ENCODE measurements at regions not wholly inside any gene's neighbourhood (a gene's known extent, or its start where the extent isn't known, plus 50 kb on each side); places are given as distances from the start of the nearest gene placed in this dataset.
A peak's percentile ranks its signal among the peaks of the same experiment; 100 is the strongest.

DNA sequence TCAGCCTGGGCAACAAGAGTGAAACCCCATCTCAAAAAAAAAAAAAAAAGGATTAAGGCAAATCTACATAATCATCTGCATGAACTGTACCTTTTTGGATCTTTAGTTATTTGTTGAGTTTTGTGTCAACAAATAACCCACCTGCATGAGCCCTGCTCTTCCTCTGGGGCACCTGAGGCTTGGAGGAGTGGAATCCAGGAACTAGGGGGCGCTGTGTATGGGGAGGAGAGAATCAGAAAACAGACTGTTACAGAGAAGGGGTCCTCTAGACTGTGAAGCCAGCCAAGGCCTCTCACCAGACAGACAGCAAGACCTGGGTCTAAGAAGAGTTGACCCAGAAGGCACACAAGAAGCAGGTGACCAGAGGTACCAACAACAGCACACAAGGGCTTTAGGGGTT is 682.8 kb upstream of the NRP1 start:
- Histone ChIP-seq H3K4ac (ENCODE audit: low read depth, low read length) (no peak overlapping the region), H3K36me3 (ENCODE audit: control insufficient read depth in 1 of 2, insufficient read depth in 2 of 2, low read length in 2 of 2) (no peaks in the 10 kb centered on the region), H3K9me3 (ENCODE audit: insufficient read depth, low read depth, low read length) (no peaks in the 10 kb centered on the region), H3K14ac (ENCODE audit: low read length) (no peak overlapping the region), H4K12ac (ENCODE audit: low read depth, low read length) (no peak overlapping the region), H3K23ac (ENCODE audit: low read length) (no peak overlapping the region), H3K27ac (ENCODE audit: low read depth, low read length) (no peak overlapping the region), H3K4me3 (ENCODE audit: low read depth, low read length) (no peak overlapping the region), H2BK5ac (ENCODE audit: low read depth, low read length, poor library complexity) (no peak overlapping the region), H4K91ac (ENCODE audit: low read depth, low read length) (no peak overlapping the region), H3K9ac (ENCODE audit: low read length) (no peak overlapping the region), H2BK12ac (ENCODE audit: low read length) (no peak overlapping the region), H3K79me1 (ENCODE audit: low read length) (no peaks in the 10 kb centered on the region), H3K4me1 (ENCODE audit: control insufficient read depth in 1 of 2, insufficient read depth in 2 of 2, low read length in 2 of 2) (no peaks in the 10 kb centered on the region), H3K4me2 (ENCODE audit: low read length) (no peak overlapping the region), H3K27me3 (ENCODE audit: insufficient read depth, low read length) (no peaks in the 10 kb centered on the region), H4K8ac (ENCODE audit: low read depth, low read length) (no peak overlapping the region), H2AK5ac (ENCODE audit: low read length) (no peak overlapping the region), H3K79me2 (ENCODE audit: control insufficient read depth, insufficient read depth, low read length, poor library complexity) (no peaks in the 10 kb centered on the region), H2AFZ (ENCODE audit: insufficient read depth, low read length, poor library complexity) (no peak overlapping the region), H2BK120ac (ENCODE audit: insufficient read depth, low read length, poor library complexity) (no peak overlapping the region), H3K18ac (ENCODE audit: low read length) (no peak overlapping the region)
- no peak for DNase-seq
- WGBS (ENCODE audit: extremely low coverage, insufficient coverage, insufficient read length), result no CpG with 5 or more reads among the region's 1 CpG

- H3K9ac ChIP-seq (ENCODE audit: low read length), result no peak overlapping the region
- no peak overlapping the region for H4K8ac ChIP-seq (ENCODE audit: low read depth, low read length)
- H3K79me1 ChIP-seq (ENCODE audit: low read length), result no peaks in the 10 kb centered on the region
- H3K36me3 ChIP-seq (ENCODE audit: control insufficient read depth in 1 of 2, insufficient read depth in 2 of 2, low read length in 2 of 2), result no peaks in the 10 kb centered on the region
- H3K23ac ChIP-seq (ENCODE audit: low read length), result no peak overlapping the region
- no peak overlapping the region for H3K27ac ChIP-seq (ENCODE audit: low read depth, low read length)
- no peaks in the 10 kb centered on the region for H3K27me3 ChIP-seq (ENCODE audit: insufficient read depth, low read length)
- H4K91ac ChIP-seq (ENCODE audit: low read depth, low read length), result no peak overlapping the region
- no peaks in the 10 kb centered on the region for H3K9me3 ChIP-seq (ENCODE audit: insufficient read depth, low read depth, low read length)
- H3K79me2 ChIP-seq (ENCODE audit: control insufficient read depth, insufficient read depth, low read length, poor library complexity), result no peaks in the 10 kb centered on the region
- no peak overlapping the region for H2AFZ ChIP-seq (ENCODE audit: insufficient read depth, low read length, poor library complexity)
- no CpG with 5 or more reads among the region's 2 CpGs for WGBS (ENCODE audit: extremely low coverage, insufficient coverage, insufficient read length)
- no peak overlapping the region for H2BK5ac ChIP-seq (ENCODE audit: low read depth, low read length, poor library complexity)
- H2BK120ac ChIP-seq (ENCODE audit: insufficient read depth, low read length, poor library complexity), result no peak overlapping the region
- peak in 1 of 2 donors; percentile 42 for DNase-seq
- H3K4ac ChIP-seq (ENCODE audit: low read depth, low read length), result no peak overlapping the region
- H2AK5ac ChIP-seq (ENCODE audit: low read length), result no peak overlapping the region
- no peaks in the 10 kb centered on the region for H3K4me1 ChIP-seq (ENCODE audit: control insufficient read depth in 1 of 2, insufficient read depth in 2 of 2, low read length in 2 of 2)
- H3K4me2 ChIP-seq (ENCODE audit: low read length), result no peak overlapping the region
- no peak overlapping the region for H4K12ac ChIP-seq (ENCODE audit: low read depth, low read length)
- H3K14ac ChIP-seq (ENCODE audit: low read length), result no peak overlapping the region
- no peak overlapping the region for H3K4me3 ChIP-seq (ENCODE audit: low read depth, low read length)
- no peak overlapping the region for H2BK12ac ChIP-seq (ENCODE audit: low read length)
- no peak overlapping the region for H3K18ac ChIP-seq (ENCODE audit: low read length)
These were observed 682.1 kb upstream of the NRP1 start for GRCh38 chr10:34016576-34016975.

DNA sequence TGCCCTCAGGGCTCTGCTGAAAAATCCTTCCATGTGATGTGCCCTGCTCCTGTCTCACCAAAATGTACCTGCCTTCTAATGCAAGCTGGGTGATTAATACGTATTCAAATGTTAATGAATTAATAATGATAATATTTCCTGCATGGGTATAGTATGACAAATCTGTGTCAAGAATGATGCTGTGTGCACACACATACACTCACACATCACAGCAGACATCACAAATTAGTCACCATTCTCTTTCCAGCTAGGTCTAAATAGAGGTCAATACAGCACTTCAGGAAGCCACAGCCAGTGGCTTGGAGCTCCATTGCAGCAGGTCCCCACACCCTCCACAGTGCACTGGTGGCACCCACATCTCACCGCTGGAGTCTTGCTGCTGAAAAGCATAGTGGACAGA is 681.2 kb upstream of the NRP1 start:
- H3K4me1 ChIP-seq (ENCODE audit: control insufficient read depth in 1 of 2, insufficient read depth in 2 of 2, low read length in 2 of 2), result no peaks in the 10 kb centered on the region
- H3K4ac ChIP-seq (ENCODE audit: low read depth, low read length), result no peak overlapping the region

GRCh38 chr10:34013235-34013634 is 678.8 kb upstream of the NRP1 start:
- no peaks in the 10 kb centered on the region for H3K4me1 ChIP-seq (ENCODE audit: control insufficient read depth in 1 of 2, insufficient read depth in 2 of 2, low read length in 2 of 2)
- H2AK5ac ChIP-seq (ENCODE audit: low read length), result no peak overlapping the region
- no peak overlapping the region for H2BK120ac ChIP-seq (ENCODE audit: insufficient read depth, low read length, poor library complexity)
- H3K18ac ChIP-seq (ENCODE audit: low read length), result no peak overlapping the region
- H2BK5ac ChIP-seq (ENCODE audit: low read depth, low read length, poor library complexity), result no peak overlapping the region
- no peak overlapping the region for H4K12ac ChIP-seq (ENCODE audit: low read depth, low read length)
- no peak overlapping the region for H3K4me3 ChIP-seq (ENCODE audit: low read depth, low read length)
- no peak overlapping the region for H2AFZ ChIP-seq (ENCODE audit: insufficient read depth, low read length, poor library complexity)
- H3K14ac ChIP-seq (ENCODE audit: low read length), result no peak overlapping the region
- H3K36me3 ChIP-seq (ENCODE audit: control insufficient read depth in 1 of 2, insufficient read depth in 2 of 2, low read length in 2 of 2), result no peaks in the 10 kb centered on the region
- no peak overlapping the region for H2BK12ac ChIP-seq (ENCODE audit: low read length)
- no peak overlapping the region for H3K27ac ChIP-seq (ENCODE audit: low read depth, low read length)
- no peak for DNase-seq
- no peaks in the 10 kb centered on the region for H3K79me2 ChIP-seq (ENCODE audit: control insufficient read depth, insufficient read depth, low read length, poor library complexity)
- no peak overlapping the region for H3K4me2 ChIP-seq (ENCODE audit: low read length)
- no peak overlapping the region for H3K9ac ChIP-seq (ENCODE audit: low read length)
- no peaks in the 10 kb centered on the region for H3K27me3 ChIP-seq (ENCODE audit: insufficient read depth, low read length)
- no peak overlapping the region for H3K23ac ChIP-seq (ENCODE audit: low read length)
- H4K91ac ChIP-seq (ENCODE audit: low read depth, low read length), result no peak overlapping the region
- no peaks in the 10 kb centered on the region for H3K79me1 ChIP-seq (ENCODE audit: low read length)
- no peak overlapping the region for H3K4ac ChIP-seq (ENCODE audit: low read depth, low read length)
- no peaks in the 10 kb centered on the region for H3K9me3 ChIP-seq (ENCODE audit: insufficient read depth, low read depth, low read length)
- H4K8ac ChIP-seq (ENCODE audit: low read depth, low read length), result no peak overlapping the region
- WGBS (ENCODE audit: extremely low coverage, insufficient coverage, insufficient read length), result no CpG with 5 or more reads among the region's 2 CpGs

More for the DNA sequence above, 681.2 kb upstream of the NRP1 start:
- no peak overlapping the region for H2BK120ac ChIP-seq (ENCODE audit: insufficient read depth, low read length, poor library complexity)
- no peaks in the 10 kb centered on the region for H3K79me1 ChIP-seq (ENCODE audit: low read length)
- no peak overlapping the region for H3K9ac ChIP-seq (ENCODE audit: low read length)
- no peak overlapping the region for H2BK5ac ChIP-seq (ENCODE audit: low read depth, low read length, poor library complexity)
- no peak overlapping the region for H3K23ac ChIP-seq (ENCODE audit: low read length)
- H3K4me2 ChIP-seq (ENCODE audit: low read length), result no peak overlapping the region
- H3K9me3 ChIP-seq (ENCODE audit: insufficient read depth, low read depth, low read length), result no peaks in the 10 kb centered on the region
- H2BK12ac ChIP-seq (ENCODE audit: low read length), result no peak overlapping the region
- no peak overlapping the region for H2AFZ ChIP-seq (ENCODE audit: insufficient read depth, low read length, poor library complexity)
- no CpG with 5 or more reads among the region's 2 CpGs for WGBS (ENCODE audit: extremely low coverage, insufficient coverage, insufficient read length)
- no peaks in the 10 kb centered on the region for H3K36me3 ChIP-seq (ENCODE audit: control insufficient read depth in 1 of 2, insufficient read depth in 2 of 2, low read length in 2 of 2)
- no peak overlapping the region for H3K18ac ChIP-seq (ENCODE audit: low read length)
- no peak overlapping the region for H3K14ac ChIP-seq (ENCODE audit: low read length)
- no peak overlapping the region for H3K4me3 ChIP-seq (ENCODE audit: low read depth, low read length)
- no peak overlapping the region for H2AK5ac ChIP-seq (ENCODE audit: low read length)
- no peak overlapping the region for H4K12ac ChIP-seq (ENCODE audit: low read depth, low read length)
- H4K91ac ChIP-seq (ENCODE audit: low read depth, low read length), result no peak overlapping the region
- H3K79me2 ChIP-seq (ENCODE audit: control insufficient read depth, insufficient read depth, low read length, poor library complexity), result no peaks in the 10 kb centered on the region
- H3K27me3 ChIP-seq (ENCODE audit: insufficient read depth, low read length), result no peaks in the 10 kb centered on the region
- H4K8ac ChIP-seq (ENCODE audit: low read depth, low read length), result no peak overlapping the region
- no peak overlapping the region for H3K27ac ChIP-seq (ENCODE audit: low read depth, low read length)
- peak in 1 of 2 donors; percentile 50 for DNase-seq

Measured in trophoblast cell (in vitro differentiated cells and primary cell).